ENCODE measurements at regions not wholly inside any gene's neighbourhood (a gene's known extent, or its start where the extent isn't known, plus 50 kb on each side); places are given as distances from the start of the nearest gene placed in this dataset.

DNA sequence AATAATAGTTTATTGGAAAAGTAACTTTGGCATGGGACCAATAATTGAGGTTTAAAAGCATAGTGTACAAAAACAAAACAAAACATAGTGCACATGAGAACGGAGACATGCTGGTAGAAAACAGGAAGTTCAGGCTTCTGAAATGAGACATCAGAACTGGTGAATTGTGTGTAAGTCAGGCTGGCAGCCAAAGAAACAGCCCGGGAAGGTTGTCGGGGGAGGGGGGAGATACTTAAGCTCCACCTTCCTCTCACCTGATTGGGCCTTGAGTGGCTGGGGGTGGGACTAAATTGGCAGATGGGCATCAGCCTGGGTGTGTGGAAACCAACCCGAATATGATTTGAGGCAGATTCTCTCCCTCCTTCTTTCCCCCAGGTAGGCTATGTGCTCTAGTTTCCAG is 256.3 kb downstream of the SMARCA2 start:
- no peak overlapping the region for H3K4me3 Mint-ChIP-seq
- H3K27ac Mint-ChIP-seq = no peak overlapping the region
- TF ChIP-seq CREB1 (CRISPR knock-in tag; IDR thresholded peaks at IDR 0.05; ENCODE audit: low read depth) = no peak
- TF ChIP-seq STAT1 (IDR thresholded peaks at IDR 0.05; ENCODE audit: unreplicated experiment) = no peak
- no peak for TF ChIP-seq CTCF (conservative IDR thresholded peaks at IDR 0.05; ENCODE audit: low read depth in 2 of 2)
- TF ChIP-seq EZH2 (IDR thresholded peaks at IDR 0.05; ENCODE audit: low read depth, unreplicated experiment) = no peak
- TF ChIP-seq, protein P1, sequence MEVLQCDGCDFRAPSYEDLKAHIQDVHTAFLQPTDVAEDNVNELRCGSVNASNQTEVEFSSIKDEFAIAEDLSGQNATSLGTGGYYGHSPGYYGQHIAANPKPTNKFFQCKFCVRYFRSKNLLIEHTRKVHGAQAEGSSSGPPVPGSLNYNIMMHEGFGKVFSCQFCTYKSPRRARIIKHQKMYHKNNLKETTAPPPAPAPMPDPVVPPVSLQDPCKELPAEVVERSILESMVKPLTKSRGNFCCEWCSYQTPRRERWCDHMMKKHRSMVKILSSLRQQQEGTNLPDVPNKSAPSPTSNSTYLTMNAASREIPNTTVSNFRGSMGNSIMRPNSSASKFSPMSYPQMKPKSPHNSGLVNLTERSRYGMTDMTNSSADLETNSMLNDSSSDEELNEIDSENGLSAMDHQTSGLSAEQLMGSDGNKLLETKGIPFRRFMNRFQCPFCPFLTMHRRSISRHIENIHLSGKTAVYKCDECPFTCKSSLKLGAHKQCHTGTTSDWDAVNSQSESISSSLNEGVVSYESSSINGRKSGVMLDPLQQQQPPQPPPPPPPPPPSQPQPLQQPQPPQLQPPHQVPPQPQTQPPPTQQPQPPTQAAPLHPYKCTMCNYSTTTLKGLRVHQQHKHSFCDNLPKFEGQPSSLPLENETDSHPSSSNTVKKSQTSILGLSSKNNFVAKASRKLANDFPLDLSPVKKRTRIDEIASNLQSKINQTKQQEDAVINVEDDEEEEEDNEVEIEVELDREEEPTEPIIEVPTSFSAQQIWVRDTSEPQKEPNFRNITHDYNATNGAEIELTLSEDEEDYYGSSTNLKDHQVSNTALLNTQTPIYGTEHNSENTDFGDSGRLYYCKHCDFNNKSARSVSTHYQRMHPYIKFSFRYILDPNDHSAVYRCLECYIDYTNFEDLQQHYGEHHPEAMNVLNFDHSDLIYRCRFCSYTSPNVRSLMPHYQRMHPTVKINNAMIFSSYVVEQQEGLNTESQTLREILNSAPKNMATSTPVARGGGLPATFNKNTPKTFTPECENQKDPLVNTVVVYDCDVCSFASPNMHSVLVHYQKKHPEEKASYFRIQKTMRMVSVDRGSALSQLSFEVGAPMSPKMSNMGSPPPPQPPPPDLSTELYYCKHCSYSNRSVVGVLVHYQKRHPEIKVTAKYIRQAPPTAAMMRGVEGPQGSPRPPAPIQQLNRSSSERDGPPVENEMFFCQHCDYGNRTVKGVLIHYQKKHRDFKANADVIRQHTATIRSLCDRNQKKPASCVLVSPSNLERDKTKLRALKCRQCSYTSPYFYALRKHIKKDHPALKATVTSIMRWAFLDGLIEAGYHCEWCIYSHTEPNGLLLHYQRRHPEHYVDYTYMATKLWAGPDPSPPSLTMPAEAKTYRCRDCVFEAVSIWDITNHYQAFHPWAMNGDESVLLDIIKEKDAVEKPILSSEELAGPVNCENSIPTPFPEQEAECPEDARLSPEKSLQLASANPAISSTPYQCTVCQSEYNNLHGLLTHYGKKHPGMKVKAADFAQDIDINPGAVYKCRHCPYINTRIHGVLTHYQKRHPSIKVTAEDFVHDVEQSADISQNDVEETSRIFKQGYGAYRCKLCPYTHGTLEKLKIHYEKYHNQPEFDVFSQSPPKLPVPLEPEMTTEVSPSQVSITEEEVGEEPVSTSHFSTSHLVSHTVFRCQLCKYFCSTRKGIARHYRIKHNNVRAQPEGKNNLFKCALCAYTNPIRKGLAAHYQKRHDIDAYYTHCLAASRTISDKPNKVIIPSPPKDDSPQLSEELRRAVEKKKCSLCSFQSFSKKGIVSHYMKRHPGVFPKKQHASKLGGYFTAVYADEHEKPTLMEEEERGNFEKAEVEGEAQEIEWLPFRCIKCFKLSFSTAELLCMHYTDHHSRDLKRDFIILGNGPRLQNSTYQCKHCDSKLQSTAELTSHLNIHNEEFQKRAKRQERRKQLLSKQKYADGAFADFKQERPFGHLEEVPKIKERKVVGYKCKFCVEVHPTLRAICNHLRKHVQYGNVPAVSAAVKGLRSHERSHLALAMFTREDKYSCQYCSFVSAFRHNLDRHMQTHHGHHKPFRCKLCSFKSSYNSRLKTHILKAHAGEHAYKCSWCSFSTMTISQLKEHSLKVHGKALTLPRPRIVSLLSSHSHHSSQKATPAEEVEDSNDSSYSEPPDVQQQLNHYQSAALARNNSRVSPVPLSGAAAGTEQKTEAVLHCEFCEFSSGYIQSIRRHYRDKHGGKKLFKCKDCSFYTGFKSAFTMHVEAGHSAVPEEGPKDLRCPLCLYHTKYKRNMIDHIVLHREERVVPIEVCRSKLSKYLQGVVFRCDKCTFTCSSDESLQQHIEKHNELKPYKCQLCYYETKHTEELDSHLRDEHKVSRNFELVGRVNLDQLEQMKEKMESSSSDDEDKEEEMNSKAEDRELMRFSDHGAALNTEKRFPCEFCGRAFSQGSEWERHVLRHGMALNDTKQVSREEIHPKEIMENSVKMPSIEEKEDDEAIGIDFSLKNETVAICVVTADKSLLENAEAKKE (CRISPR knock-in tag; IDR thresholded peaks at IDR 0.05) = no peak
- TF ChIP-seq EZH2phosphoT487 (IDR thresholded peaks at IDR 0.05; ENCODE audit: unreplicated experiment) = no peak
- peaks cover 22% of the 10 kb centered on the region for H3K4me1 ChIP-seq (ENCODE audit: insufficient read depth)
- ATAC-seq = no peak; the same call in 2 of the 3 replicates
- H3K9me2 ChIP-seq (ENCODE audit: insufficient read depth) = no peaks in the 10 kb centered on the region
- H3K4me2 ChIP-seq = no peak overlapping the region
- H2AFZ ChIP-seq = no peak overlapping the region; the same call in 1 of the 2 replicates
- no peaks in the 10 kb centered on the region for H3K79me2 ChIP-seq (replicated peaks; ENCODE audit: insufficient read depth)
- no peak overlapping the region for H3K4me3 ChIP-seq
- peak; percentile 78 for DNase-seq (ENCODE audit: low spot score)
- H3K9me3 Mint-ChIP-seq = no peaks in the 10 kb centered on the region; the same call in 2 of the 3 replicates
- H3K36me3 ChIP-seq (ENCODE audit: insufficient read depth) = no peaks in the 10 kb centered on the region
- no peaks in the 10 kb centered on the region for H3K27me3 ChIP-seq (ENCODE audit: insufficient read depth)
- no peaks in the 10 kb centered on the region for H4K20me1 ChIP-seq (replicated peaks; ENCODE audit: insufficient read depth)
- H3K27ac ChIP-seq (ENCODE audit: low read depth) = no peak overlapping the region
- H3F3A ChIP-seq (replicated peaks; ENCODE audit: low read depth) = no peaks in the 10 kb centered on the region
- peaks cover 5% of the 10 kb centered on the region; the same call in 1 of the 3 replicates for H3K36me3 Mint-ChIP-seq (ENCODE audit: low read depth)
- peaks cover 37% of the 10 kb centered on the region for H3K4me1 Mint-ChIP-seq
- peaks cover 2% of the 10 kb centered on the region for H3K27me3 Mint-ChIP-seq (ENCODE audit: insufficient read depth, low read depth, poor library complexity)
